ENCODE measurements at regions not wholly inside any gene's neighbourhood (a gene's known extent, or its start where the extent isn't known, plus 50 kb on each side); places are given as distances from the start of the nearest gene placed in this dataset.

DNA sequence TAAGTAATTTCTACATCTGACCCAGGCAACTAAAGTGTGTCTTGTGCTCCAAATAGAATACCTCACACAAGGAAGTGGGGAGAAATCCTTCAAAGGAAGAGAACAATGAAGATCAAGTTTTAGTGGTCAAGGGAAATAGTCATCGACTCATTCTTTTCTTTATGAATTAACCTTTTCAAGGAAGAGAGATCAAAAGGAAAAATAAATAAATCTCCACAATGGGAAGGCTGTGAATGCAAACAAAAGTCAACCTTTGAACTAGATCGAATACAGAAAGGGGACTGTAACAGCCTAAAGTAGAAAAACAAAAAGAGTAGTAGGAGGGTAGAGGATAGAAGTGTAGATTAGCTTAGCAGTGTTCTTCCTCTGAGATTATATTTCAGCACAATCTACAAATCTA, 274.6 kb upstream of the COBL start:
- Histone ChIP-seq H3K9me3 (ENCODE audit: control insufficient read depth, insufficient read depth, low read length) (peaks cover 11% of the 10 kb centered on the region; the same call in 1 of the 2 replicates), H2BK120ac (ENCODE audit: low read depth, low read length) (no peak overlapping the region), H4K91ac (ENCODE audit: insufficient read depth, low read depth, low read length) (no peak overlapping the region), H4K8ac (ENCODE audit: low read depth in 2 of 2, low read length in 2 of 2) (no peak overlapping the region), H2BK5ac (ENCODE audit: low read depth, low read length, poor library complexity, severe bottlenecking) (no peak overlapping the region), H4K20me1 (ENCODE audit: insufficient read depth, low read length) (no peaks in the 10 kb centered on the region), H2AK5ac (ENCODE audit: low read depth, low read length) (no peak overlapping the region), H3K23ac (ENCODE audit: low read depth, low read length) (no peak overlapping the region), H3K79me1 (ENCODE audit: low read depth in 1 of 2, low read length in 2 of 2) (no peaks in the 10 kb centered on the region), H3K4me1 (ENCODE audit: control insufficient read depth, insufficient read depth, low read length) (no peaks in the 10 kb centered on the region), H3K4me2 (ENCODE audit: low read depth, low read length) (no peak overlapping the region), H2AK9ac (replicated peaks; ENCODE audit: low read depth, low read length, poor library complexity) (no peak overlapping the region), H3K9me1 (ENCODE audit: insufficient read depth, low read length) (no peaks in the 10 kb centered on the region), H3K18ac (ENCODE audit: low read depth, low read length) (no peak overlapping the region), H3K4me3 (ENCODE audit: insufficient read depth, low read depth, low read length) (no peak overlapping the region), H3K27ac (ENCODE audit: insufficient read depth, low read length) (no peak overlapping the region), H4K5ac (ENCODE audit: low read depth, low read length) (no peak overlapping the region), H2BK15ac (ENCODE audit: low read depth, low read length) (no peak overlapping the region), H3K4ac (ENCODE audit: low read depth, low read length) (no peak overlapping the region), H2BK20ac (ENCODE audit: low read depth, low read length) (no peak overlapping the region), H2AFZ (replicated peaks; ENCODE audit: low read length, poor library complexity) (no peak overlapping the region), H3K36me3 (ENCODE audit: control insufficient read depth, insufficient read depth, low read length) (no peaks in the 10 kb centered on the region), H3K56ac (ENCODE audit: extremely low read depth, insufficient read depth, low read length) (no peak overlapping the region), H3K14ac (replicated peaks; ENCODE audit: low read depth, low read length) (no peak overlapping the region), H3K27me3 (ENCODE audit: control insufficient read depth, insufficient read depth, low read length) (no peaks in the 10 kb centered on the region), H3K9ac (ENCODE audit: low read depth, low read length) (no peak overlapping the region)
- in situ Hi-C loops (cut with MboI; ENCODE audit: low sequenced_read_pairs) (no loop called here), dilution Hi-C loops (cut with HindIII; ENCODE audit: low sequenced_read_pairs, unreplicated experiment) (no loop called here), intact Hi-C loops (cut with micrococcal nuclease) (no loop called here)
- BruUV-seq (replicated peaks), result no TSS peak
- ChIA-PET POLR2A (ENCODE audit: unreplicated experiment) (no interaction called here), CTCF (no interaction called here)
- no CpG with 5 or more reads among the region's 2 CpGs for WGBS, 2 experiments (ENCODE audit: extremely low coverage in 2 of 2, insufficient read length in 1 of 2)
- ATAC-seq (ENCODE audit: low read depth), result no peak
- TF ChIP-seq SMC3 (IDR thresholded peaks at IDR 0.05; ENCODE audit: low read depth, low read length) (no peak), MXI1 (IDR thresholded peaks at IDR 0.05; ENCODE audit: borderline replicate concordance, low read depth, low read length) (no peak), RFX5 (IDR thresholded peaks at IDR 0.05; ENCODE audit: low read depth, low read length) (no peak), MAZ (IDR thresholded peaks at IDR 0.05; ENCODE audit: borderline replicate concordance, low read depth, low read length) (no peak), RAD21 (IDR thresholded peaks at IDR 0.05; ENCODE audit: low read length) (no peak), MAFK (IDR thresholded peaks at IDR 0.05; ENCODE audit: low read depth, low read length) (no peak), NFE2L2 (IDR thresholded peaks at IDR 0.05; ENCODE audit: low read depth, low read length) (no peak), POLR2A (IDR thresholded peaks at IDR 0.05; ENCODE audit: low read depth, low read length) (no peak), RCOR1 (IDR thresholded peaks at IDR 0.05; ENCODE audit: insufficient replicate concordance, low read length) (no peak), CEBPB (IDR thresholded peaks at IDR 0.05; ENCODE audit: low read depth, low read length) (no peak)
- TF ChIP-seq, protein P1, sequence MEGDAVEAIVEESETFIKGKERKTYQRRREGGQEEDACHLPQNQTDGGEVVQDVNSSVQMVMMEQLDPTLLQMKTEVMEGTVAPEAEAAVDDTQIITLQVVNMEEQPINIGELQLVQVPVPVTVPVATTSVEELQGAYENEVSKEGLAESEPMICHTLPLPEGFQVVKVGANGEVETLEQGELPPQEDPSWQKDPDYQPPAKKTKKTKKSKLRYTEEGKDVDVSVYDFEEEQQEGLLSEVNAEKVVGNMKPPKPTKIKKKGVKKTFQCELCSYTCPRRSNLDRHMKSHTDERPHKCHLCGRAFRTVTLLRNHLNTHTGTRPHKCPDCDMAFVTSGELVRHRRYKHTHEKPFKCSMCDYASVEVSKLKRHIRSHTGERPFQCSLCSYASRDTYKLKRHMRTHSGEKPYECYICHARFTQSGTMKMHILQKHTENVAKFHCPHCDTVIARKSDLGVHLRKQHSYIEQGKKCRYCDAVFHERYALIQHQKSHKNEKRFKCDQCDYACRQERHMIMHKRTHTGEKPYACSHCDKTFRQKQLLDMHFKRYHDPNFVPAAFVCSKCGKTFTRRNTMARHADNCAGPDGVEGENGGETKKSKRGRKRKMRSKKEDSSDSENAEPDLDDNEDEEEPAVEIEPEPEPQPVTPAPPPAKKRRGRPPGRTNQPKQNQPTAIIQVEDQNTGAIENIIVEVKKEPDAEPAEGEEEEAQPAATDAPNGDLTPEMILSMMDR (conservative IDR thresholded peaks at IDR 0.05; ENCODE audit: low read depth, low read length), result no peak
- TF ChIP-seq, protein P2, sequence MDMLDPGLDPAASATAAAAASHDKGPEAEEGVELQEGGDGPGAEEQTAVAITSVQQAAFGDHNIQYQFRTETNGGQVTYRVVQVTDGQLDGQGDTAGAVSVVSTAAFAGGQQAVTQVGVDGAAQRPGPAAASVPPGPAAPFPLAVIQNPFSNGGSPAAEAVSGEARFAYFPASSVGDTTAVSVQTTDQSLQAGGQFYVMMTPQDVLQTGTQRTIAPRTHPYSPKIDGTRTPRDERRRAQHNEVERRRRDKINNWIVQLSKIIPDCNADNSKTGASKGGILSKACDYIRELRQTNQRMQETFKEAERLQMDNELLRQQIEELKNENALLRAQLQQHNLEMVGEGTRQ (IDR thresholded peaks at IDR 0.05; ENCODE audit: low read depth, low read length), result no peak
- DNase-seq, result no peak
